HG03175 (cell line): ENCODE measurements at regions not wholly inside any gene's neighbourhood (a gene's known extent, or its start where the extent isn't known, plus 50 kb on each side); places are given as distances from the start of the nearest gene placed in this dataset.

Experiments used
- ATAC-seq: cut with Tn5 transposase; IDR thresholded peaks from one replicate; pipeline ENCODE4 v1.9.1; 2021; ENCODE audit warnings: mild to moderate bottlenecking, moderate library complexity; ENCODE audit not compliant: unreplicated experiment

DNA sequence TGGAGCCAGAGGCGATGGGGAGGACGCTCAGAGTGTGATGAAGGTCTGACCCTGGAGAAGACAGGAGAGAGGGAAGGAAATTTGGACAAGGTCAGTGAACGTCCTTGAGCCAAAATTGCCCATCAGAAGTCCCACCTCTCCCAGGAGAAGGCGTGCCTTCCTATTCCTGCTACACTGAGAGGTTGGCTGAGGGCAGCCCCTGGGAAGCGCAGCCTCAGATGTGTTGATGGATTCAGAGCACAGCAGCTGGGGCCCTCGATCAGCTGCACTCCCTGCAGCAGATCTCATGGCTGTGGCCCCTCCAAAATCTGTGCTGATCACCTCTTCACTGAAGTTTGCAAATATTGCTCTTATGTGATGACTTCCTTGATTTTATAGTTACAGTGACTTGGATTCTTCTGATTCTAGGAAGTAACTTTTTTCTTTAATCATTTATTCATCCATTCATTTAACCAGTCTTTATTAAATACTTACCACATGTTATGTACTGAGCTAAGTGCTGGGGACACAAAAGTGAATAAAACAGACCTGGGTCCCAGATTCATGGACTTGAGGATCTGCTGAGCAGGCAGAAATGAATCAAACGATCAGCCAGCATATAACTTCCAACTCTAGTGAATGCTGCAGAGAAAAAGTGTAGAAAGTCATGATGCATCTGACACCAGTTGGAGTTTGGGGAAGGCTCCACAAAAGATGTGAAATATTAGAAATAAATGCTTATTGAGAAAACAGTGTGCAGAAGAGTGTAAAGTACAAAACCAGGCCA is 69.6 kb upstream of the ARMC2 start:
- ATAC-seq: no peak

- ATAC-seq: no peak
Observed at GRCh38 chr6:108779536-108780275, 68.5 kb upstream of the ARMC2 start.

- ATAC-seq: no peak
Observed at GRCh38 chr6:108780784-108781183, 67.4 kb upstream of the ARMC2 start.

- no peak for ATAC-seq
Observed at GRCh38 chr6:108781419-108782100, 66.7 kb upstream of the ARMC2 start.

GRCh38 chr6:108782179-108783041 is 65.8 kb upstream of the ARMC2 start:
- peak; percentile 53 for ATAC-seq

DNA sequence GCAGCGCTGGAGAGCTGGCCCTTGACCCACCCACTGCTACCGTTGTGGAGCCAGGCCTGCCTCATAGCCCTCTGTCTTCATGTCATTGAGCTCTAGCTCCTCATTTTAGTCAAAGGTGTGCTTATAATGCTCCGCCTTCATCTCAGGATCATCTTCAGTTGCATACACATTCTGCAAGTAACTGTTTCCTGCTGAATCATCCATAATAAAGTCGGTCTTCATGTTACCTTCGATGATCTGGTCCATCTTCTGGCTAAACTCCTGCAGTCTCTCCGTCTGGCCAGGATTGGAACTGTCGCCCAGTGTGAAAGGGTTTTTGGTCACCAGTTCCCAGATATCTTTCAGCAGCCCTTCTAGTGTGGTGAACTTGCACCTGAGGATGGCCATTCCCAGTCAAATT is 62.6 kb upstream of the ARMC2 start:
- ATAC-seq: no peak

DNA sequence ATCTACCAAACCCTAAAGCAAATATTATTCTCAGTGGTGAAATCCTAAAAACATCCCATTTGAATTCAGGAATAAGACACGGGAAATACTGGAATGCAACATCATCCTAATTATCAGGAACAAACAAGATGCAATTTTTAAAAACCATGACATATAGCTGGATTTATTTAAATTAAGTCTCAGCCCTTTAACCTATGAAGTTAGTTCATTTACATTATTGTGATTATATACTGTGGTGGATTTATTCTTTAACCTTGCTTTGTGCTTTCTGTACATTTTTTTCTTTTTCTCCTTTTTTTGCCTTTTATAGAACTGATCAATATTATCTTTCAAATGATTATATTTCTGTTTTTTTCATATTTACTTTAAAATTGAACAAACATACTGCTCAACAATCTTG is 59.8 kb upstream of the ARMC2 start:
- ATAC-seq: no peak

GRCh38 chr6:108789475-108789874 is 58.7 kb upstream of the ARMC2 start:
- no peak for ATAC-seq

DNA sequence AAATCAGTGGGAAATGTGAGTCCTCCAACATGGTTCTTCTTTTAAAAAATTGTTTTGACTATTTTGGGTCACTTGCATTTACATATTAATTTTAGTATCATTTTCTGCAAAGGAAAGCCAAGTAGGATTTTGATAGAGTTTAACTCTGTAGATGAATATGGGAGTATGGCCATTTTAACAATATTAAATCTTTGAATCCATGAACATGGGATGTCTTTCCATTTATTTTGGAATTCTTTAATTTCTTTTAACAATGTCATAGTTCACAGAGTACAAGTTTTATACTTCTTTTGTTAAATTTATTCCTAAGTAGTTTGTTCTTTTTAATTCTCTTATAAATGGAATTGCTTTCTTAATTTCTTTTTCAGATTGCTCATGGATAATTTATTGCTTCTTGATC is 56.5 kb upstream of the ARMC2 start:
- no peak for ATAC-seq

- no peak for ATAC-seq
Observed at GRCh38 chr6:108793516-108794251, 54.5 kb upstream of the ARMC2 start.

DNA sequence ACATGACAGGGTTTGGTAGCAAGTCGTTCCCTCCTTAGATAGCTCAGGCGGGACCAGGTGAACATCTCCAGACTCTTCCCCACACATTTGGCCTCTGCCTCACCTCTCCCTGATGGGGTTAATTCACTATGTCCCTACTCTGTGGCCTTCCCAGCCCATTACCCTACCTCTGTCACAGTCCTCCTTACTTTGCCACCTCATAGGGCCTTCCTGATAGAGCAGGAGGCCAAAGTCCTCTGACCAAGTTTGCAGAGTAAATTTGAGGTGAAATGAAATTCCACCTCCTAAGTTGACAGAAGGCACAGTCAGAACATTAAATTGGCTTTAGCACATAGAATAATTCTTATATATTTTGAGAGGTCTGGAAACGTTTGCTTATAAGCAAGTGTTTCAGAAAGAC is 53.1 kb upstream of the ARMC2 start:
- ATAC-seq: no peak

DNA sequence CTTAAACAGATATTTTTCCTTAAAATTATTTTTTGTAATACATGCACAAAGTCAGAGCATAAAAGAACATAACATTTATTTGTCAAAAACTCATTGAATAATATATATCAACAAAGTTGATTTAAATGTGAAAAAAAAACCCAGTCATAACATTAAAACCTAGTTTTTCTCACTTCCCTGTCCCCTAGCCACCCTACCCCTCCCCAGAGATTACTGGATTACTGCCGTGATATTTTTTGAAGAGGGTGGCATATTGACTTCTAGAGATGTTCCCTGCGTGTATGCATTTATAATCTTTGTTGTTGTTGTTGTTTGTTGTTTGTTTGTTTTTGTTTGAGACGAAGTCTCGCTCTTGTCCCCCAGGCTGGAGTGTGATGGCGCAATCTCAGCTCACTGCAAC is 52.4 kb upstream of the ARMC2 start:
- ATAC-seq: no peak

GRCh38 chr6:108796875-108797274 is 51.3 kb upstream of the ARMC2 start:
- ATAC-seq: no peak

- ATAC-seq: no peak
Observed at GRCh38 chr6:108797951-108798669, 50.1 kb upstream of the ARMC2 start.
